Mammary epithelial cell (primary cell): ENCODE measurements at regions not wholly inside any gene's neighbourhood (a gene's known extent, or its start where the extent isn't known, plus 50 kb on each side); places are given as distances from the start of the nearest gene placed in this dataset.

Source experiments
- EZH2 ChIP-seq: IDR thresholded peaks from 2 replicates; pipeline ENCODE4 v1.6.1; 2012; ENCODE audit warnings: low read length, inconsistent platforms, borderline replicate concordance
- TF ChIP-seq, protein P1 (sequence below), 2 donors: IDR thresholded peaks in 1 of 2; conservative IDR thresholded peaks in 1 of 2; 2 replicates each; pipeline ENCODE4 v1.5.1; 2011 to 2012; ENCODE audit warnings: inconsistent platforms in 2 of 2, low read length in 2 of 2, mild to moderate bottlenecking in 2 of 2, control low read depth in 1 of 2, low read depth in 1 of 2; ENCODE audit not compliant: insufficient read depth in 1 of 2; ENCODE audit errors: extremely low read depth in 1 of 2

DNA sequence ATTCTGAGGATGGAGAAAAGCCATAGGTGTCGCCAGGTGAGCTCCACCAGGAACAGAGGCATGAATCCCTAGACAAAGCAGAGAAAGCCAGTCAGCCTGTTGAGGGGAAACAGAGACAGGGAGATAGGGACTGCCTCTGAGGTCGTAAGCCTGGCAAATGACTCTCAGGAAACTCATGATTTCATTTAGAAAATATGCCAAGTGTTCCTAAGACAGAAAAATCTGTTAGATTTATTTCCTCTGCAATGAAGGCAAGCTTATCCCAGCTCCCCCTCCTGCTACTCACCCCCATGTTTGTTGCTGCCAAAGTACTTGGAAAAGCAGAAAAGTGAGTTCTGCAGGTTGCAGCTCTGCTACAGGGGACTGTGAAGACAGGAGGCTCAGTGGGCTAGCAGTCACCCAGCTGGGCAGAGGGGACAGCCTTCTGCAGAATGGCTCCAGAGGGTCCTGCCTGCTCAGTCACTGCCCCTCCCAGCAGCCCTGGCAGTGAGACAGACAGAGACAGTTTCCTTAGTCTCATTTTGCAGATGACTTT lies 184.3 kb downstream of the ADRA2A start:
- TF ChIP-seq, protein P1, sequence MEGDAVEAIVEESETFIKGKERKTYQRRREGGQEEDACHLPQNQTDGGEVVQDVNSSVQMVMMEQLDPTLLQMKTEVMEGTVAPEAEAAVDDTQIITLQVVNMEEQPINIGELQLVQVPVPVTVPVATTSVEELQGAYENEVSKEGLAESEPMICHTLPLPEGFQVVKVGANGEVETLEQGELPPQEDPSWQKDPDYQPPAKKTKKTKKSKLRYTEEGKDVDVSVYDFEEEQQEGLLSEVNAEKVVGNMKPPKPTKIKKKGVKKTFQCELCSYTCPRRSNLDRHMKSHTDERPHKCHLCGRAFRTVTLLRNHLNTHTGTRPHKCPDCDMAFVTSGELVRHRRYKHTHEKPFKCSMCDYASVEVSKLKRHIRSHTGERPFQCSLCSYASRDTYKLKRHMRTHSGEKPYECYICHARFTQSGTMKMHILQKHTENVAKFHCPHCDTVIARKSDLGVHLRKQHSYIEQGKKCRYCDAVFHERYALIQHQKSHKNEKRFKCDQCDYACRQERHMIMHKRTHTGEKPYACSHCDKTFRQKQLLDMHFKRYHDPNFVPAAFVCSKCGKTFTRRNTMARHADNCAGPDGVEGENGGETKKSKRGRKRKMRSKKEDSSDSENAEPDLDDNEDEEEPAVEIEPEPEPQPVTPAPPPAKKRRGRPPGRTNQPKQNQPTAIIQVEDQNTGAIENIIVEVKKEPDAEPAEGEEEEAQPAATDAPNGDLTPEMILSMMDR (conservative IDR thresholded peaks at IDR 0.05 in 1 of 2, IDR thresholded peaks at IDR 0.05 in 1 of 2; ENCODE audit: extremely low read depth in 1 of 2, insufficient read depth in 1 of 2, low read depth in 1 of 2, low read length in 2 of 2) = no peak
- no peak for TF ChIP-seq EZH2
